Nucleus accumbens (tissue), 56 donors: ENCODE measurements at regions not wholly inside any gene's neighbourhood (a gene's known extent, or its start where the extent isn't known, plus 50 kb on each side); places are given as distances from the start of the nearest gene placed in this dataset.
A peak's percentile ranks its signal among the peaks of the same experiment; 100 is the strongest.

Experiments used
- DNase-seq, 56 donors: peaks; one replicate each; lab custom pipeline; 2025; lab: John Stamatoyannopoulos, UW

DNA sequence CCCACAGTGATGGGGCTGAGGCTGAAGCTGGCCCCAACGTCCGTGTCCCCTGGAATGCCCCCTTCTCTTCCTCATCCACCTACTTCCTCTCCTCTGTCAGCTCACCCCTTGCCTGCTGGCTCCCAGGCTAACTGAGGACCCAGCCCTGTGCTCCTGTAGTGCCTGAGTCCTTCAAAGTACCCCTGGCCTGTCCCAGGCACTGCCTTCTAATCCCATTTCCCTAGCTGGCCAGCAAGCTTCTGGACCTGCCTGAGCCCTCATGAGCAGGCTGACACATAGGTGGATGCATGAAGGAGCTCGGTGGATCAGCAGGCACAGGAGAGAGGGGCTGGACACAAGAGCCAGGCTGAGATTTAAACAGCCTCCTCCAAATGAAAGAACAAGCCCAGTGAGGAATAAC lies 650.8 kb downstream of the NPHP4 start:
- DNase-seq: no peak

DNA sequence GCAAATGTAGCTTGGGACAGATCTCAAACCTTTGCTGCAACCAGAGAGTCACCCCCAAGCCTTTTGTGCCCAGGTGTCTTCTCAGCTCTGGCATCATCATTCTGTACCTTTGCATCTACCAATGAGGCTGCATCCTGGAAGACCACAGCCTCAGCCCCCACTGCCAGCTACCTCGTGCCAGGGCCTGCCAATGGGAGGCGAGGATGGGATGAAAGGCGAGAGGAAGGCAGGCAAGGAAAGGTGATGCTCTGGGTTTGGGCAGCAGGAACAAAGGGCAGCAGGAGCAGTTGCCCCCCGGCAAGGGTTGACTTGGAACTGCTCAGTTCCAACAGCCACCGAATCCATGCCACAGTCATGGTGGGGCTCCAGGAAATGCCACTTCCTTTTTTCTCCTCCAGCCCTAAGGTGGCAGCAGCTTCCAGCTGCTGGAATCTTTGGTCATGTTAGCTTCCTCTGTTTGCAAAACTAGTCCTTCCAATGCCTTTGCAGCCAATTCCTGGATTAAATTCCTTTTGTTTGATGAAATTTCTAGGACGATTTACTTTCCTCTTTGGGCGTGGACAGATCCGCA lies 651.6 kb downstream of the NPHP4 start:
- DNase-seq: no peak

- peak in 2 of 56 donors; percentile 4 to 8 for DNase-seq
These were observed 653.8 kb downstream of the NPHP4 start for GRCh38 chr1:5338466-5338865.

GRCh38 chr1:5333291-5333690 lies 658.9 kb downstream of the NPHP4 start:
- DNase-seq: no peak

GRCh38 chr1:5331101-5331500 lies 661.1 kb downstream of the NPHP4 start:
- DNase-seq: no peak

DNA sequence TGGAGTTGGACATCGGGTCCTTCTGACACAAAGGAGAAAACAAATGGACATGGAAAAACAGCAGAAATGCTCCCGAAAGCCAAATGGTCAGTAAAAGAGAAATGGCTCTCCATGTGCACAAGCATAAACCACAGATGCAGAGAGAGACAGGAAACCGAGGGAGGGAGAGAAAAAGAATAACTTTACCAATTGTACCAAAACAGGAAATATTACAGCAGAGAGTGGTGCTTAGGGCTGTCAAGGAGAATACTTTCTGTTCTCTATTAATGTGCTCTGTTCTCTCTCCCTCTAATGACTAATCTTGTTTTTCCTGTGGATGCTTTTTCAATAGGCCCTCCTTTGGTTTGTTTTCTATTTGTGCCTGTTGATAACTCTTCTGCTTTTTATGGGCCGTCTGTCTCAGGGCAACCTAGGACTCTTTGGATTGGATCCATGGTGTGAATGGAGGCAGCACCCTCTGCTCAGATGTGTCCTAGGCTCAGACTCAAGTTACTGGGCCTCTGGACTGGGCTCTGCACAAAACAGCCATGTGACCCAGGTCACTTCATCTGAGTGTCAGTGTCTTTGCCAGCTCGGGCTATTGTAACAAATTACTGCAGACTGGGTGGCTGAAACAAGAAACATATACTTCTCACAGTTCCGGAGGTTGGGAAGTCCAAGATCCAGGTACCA lies 663.0 kb downstream of the NPHP4 start:
- DNase-seq: no peak

GRCh38 chr1:5324883-5325282 lies 667.3 kb downstream of the NPHP4 start:
- no peak for DNase-seq

DNA sequence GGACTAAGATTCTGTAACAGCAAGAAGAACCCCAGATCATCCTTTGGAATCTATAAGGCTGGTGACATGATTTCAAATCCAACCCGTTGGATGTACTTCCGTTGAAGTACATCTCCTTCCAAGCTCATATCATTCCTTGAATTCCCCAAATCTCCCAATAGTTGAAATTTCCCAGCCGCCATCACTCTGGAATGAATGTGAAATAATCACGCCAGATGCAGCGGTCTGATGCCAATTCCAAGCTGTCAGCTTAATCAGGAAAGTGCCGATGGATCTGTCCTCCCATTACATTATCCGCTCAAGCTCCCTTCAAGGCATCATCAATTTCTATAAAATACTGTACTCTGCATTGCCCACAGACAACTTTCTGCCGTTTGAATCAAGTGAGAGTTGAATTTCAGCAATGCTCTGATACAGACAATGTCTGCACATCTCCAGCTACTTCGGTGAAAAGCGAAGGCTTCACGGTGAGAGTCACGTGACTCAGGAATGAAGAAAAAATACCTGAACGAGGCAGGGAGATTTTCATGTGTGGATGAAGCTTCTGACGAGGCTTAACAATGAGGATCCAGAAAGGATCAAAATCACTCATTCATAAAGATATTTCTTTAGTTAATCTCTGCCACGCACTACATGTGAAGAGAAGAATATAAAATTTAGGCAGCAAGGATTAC lies 663.9 kb downstream of the AJAP1 start:
- DNase-seq: no peak

DNA sequence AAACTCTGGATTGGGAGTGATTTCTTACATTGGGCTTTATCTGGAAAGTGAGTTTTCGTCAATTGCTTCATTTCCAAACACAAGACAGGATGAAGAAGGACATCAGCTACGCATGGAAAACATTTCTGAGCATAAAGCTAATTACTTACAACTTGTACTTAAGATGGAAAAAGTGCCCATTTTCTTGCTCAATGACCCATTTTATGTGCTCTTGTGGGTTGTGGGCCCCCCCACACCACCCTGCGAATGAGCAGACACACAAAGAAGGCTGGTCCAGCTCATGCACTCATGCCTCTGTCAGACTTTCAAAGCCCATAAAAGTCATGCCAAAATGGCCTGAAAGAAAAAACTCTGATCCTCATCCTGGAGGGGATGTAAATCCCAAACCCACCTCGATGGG lies 663.0 kb downstream of the AJAP1 start:
- no peak for DNase-seq

GRCh38 chr1:5312862-5313261 lies 658.5 kb downstream of the AJAP1 start:
- DNase-seq: no peak

GRCh38 chr1:5312293-5312674 lies 657.9 kb downstream of the AJAP1 start:
- no peak for DNase-seq

DNA sequence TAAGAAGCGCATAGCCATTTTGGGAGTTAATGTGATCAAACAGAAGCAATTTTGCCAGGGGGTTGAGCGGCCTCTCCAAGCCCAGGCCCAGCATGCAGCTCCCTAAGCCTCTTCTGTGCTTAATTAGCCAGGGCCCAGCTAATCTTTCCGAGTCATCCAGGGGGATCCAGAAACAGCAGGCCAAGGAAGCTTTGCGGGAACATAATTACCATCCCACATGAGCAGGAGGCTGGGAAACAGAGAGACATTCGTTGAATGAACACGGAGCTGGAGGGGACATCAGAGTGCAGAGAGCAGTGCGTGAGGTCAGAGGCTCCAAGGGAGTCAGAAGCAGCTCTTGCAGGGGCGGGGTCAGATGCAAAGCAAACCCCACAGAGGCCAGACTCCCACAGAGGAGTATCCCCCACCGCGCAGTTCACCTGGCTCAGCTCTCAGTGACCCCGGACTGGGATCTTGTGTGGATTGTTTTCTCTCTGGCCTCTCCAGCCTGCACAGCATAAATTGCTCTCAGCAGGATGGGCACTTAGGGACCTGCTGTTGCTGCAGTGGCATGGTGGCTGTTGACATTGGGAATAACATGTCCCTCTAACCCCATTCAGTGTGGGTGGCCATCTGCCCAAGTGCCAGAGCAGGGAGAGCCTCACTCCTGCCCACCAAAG lies 657.4 kb downstream of the AJAP1 start:
- no peak for DNase-seq

DNA sequence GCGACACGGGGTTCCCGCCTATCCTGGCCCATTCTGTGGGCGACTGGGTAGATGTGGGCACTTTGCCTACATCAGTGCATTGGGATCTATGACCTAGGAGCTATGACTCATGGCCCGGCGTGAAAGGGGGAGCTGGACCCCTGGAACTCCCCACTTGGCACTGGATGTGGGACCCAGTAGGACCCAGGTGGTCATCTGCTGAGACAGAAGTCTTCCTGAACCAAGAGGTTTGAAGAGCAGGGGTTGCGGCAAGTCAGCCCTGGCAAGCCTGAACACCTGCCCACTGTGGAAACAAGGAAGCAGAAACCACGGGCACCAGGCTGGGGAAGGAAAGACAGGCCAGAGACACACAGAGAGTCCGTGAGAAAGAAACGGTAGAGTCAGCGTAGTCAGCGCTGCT lies 656.7 kb downstream of the AJAP1 start:
- no peak for DNase-seq

GRCh38 chr1:5308249-5308648 lies 653.8 kb downstream of the AJAP1 start:
- no peak for DNase-seq

- no peak for DNase-seq
These were observed 650.3 kb downstream of the AJAP1 start for GRCh38 chr1:5304702-5305101.

GRCh38 chr1:5298376-5298775 lies 644.0 kb downstream of the AJAP1 start:
- no peak for DNase-seq

- DNase-seq: peak in 42 of 56 donors; percentile 7 to 82 (median 52)
These were observed 643.5 kb downstream of the AJAP1 start for GRCh38 chr1:5297886-5298239.

GRCh38 chr1:5297180-5297885 lies 642.9 kb downstream of the AJAP1 start:
- DNase-seq: peak in 54 of 56 donors; percentile 16 to 89 (median 72)

DNA sequence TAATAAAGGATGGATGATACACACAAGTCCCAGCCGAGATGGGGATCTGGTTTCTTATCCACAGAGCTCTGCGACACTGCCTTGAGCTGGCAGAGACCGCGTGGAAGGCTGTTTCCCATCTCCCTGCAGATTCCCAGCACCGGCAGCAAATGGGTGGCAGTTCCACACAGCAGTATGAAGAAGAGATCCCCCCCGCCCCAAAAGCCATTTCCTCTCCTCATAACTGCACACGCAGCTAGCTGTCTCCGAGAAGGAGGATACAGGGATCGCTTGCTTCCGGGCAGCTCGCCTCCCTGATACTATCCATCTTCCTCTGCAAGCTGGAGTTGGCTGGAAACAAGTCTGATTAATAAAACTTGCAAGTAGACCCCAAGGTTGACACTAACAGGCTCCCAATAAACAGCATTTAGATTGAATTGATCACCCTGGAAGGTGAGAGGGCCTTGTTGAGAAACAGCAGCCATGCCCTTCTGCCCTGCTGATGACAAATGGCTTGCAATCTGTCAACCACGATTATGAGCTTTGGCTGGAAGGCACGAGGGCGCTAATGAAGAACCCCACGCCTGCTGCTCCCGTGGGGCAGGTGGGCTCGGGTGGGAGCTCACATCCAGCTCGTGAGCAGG lies 642.3 kb downstream of the AJAP1 start:
- DNase-seq: peak in 5 of 56 donors; percentile 12 to 62 (median 36)

GRCh38 chr1:5296095-5296494 lies 641.7 kb downstream of the AJAP1 start:
- no peak for DNase-seq

GRCh38 chr1:5291889-5292288 lies 637.5 kb downstream of the AJAP1 start:
- no peak for DNase-seq
